ENCODE measurements at regions not wholly inside any gene's neighbourhood (a gene's known extent, or its start where the extent isn't known, plus 50 kb on each side); places are given as distances from the start of the nearest gene placed in this dataset.

- H2AFZ ChIP-seq (ENCODE audit: low read length) = no peak overlapping the region
- H3K4me2 ChIP-seq (ENCODE audit: low read depth, low read length) = no peak overlapping the region
- TF ChIP-seq ZNF431 (CRISPR knock-in tag; IDR thresholded peaks at IDR 0.05; ENCODE audit: borderline replicate concordance, low read depth) (no peak), SRSF9 (IDR thresholded peaks at IDR 0.05; ENCODE audit: borderline replicate concordance, insufficient read depth, low read depth, low read length, poor library complexity, severe bottlenecking) (no peak)
- FAIRE-seq (no peak), ATAC-seq (no peak), DNase-seq (ENCODE audit: low spot score) (no peak)
- peaks cover 1 to 25% of the 10 kb centered on the region in 2 experiments; a peak in 4 of 5 replicates for H3K27me3 ChIP-seq (ENCODE audit: control insufficient read depth in 1 of 2, insufficient read depth in 2 of 2, low read length in 2 of 2)
- no peak overlapping the region for H3K4me3 ChIP-seq (replicated peaks in 1 of 3; ENCODE audit: insufficient read depth in 1 of 3, low read depth in 2 of 3, low read length in 3 of 3)
- intact Hi-C loops (cut with micrococcal nuclease; ENCODE audit: unreplicated experiment) (loop anchor here (1.0 kb wide), 1 partner anchor 9 kb away; no protein-coding TSS in a partner anchor), in situ Hi-C loops (cut with HindIII; ENCODE audit: extremely low pct_ligation_motif_present, low pct_unique_long_range_greater_than_20kb) (no loop called here)
- 19% methylated on average over 5 of the region's 5 CpGs for WGBS (ENCODE audit: low lambda C conversion rate)
- H4K20me1 ChIP-seq (ENCODE audit: insufficient read depth, low read length) = no peaks in the 10 kb centered on the region
- ChIA-PET POLR2A (no interaction called here), CTCF (ENCODE audit: low intra/inter-chr PET ratio, low total read pairs) (no interaction called here)
- no peak overlapping the region for H3K9ac ChIP-seq (ENCODE audit: insufficient read depth, low read depth, low read length)
- no TSS peak for BruUV-seq (replicated peaks)
- H3K9me3 ChIP-seq (ENCODE audit: low read length) = peaks cover 20% of the 10 kb centered on the region; the same call in 1 of the 2 replicates
- H3K4me1 ChIP-seq (ENCODE audit: insufficient read depth, low read length) = peaks cover 35% of the 10 kb centered on the region
- no peak overlapping the region for H3K27ac ChIP-seq (ENCODE audit: extremely low read length, insufficient read depth, low read length)
- H3K36me3 ChIP-seq (replicated peaks in 1 of 2; ENCODE audit: control insufficient read depth in 1 of 2, insufficient read depth in 2 of 2, low read length in 2 of 2) = no peaks in the 10 kb centered on the region
- no peaks in the 10 kb centered on the region for H3K79me2 ChIP-seq (ENCODE audit: insufficient read depth, low read length)
Measured at GRCh38 chr11:134749040-134749839, 337.2 kb upstream of the B3GAT1 start.

GRCh38 chr11:134746609-134747008 is 334.6 kb upstream of the B3GAT1 start:
- Histone ChIP-seq H3K4me1 (ENCODE audit: insufficient read depth, low read length) (peaks cover 56% of the 10 kb centered on the region), H4K20me1 (ENCODE audit: insufficient read depth, low read length) (no peaks in the 10 kb centered on the region), H3K9me3 (ENCODE audit: low read length) (peaks cover 20% of the 10 kb centered on the region; the same call in 1 of the 2 replicates), H3K27ac (ENCODE audit: extremely low read length, insufficient read depth, low read length) (no peak overlapping the region), H3K4me2 (ENCODE audit: low read depth, low read length) (no peak overlapping the region), H3K27me3 (ENCODE audit: control insufficient read depth in 1 of 2, insufficient read depth in 2 of 2, low read length in 2 of 2) (peaks cover 0 to 4% of the 10 kb centered on the region in 2 experiments; a peak in 2 of 5 replicates), H2AFZ (ENCODE audit: low read length) (no peak overlapping the region), H3K9ac (ENCODE audit: insufficient read depth, low read depth, low read length) (no peak overlapping the region), H3K36me3 (replicated peaks in 1 of 2; ENCODE audit: control insufficient read depth in 1 of 2, insufficient read depth in 2 of 2, low read length in 2 of 2) (no peaks in the 10 kb centered on the region), H3K4me3 (replicated peaks in 1 of 3; ENCODE audit: insufficient read depth in 1 of 3, low read depth in 2 of 3, low read length in 3 of 3) (no peak overlapping the region), H3K79me2 (ENCODE audit: insufficient read depth, low read length) (no peaks in the 10 kb centered on the region)
- ChIA-PET CTCF (ENCODE audit: low intra/inter-chr PET ratio, low total read pairs) (no interaction called here), POLR2A (no interaction called here)
- BruUV-seq (replicated peaks) = no TSS peak
- DNase-seq (ENCODE audit: low spot score) (no peak), FAIRE-seq (no peak), ATAC-seq (no peak)
- intact Hi-C loops (cut with micrococcal nuclease; ENCODE audit: unreplicated experiment) = no loop called here
- in situ Hi-C loops (cut with HindIII; ENCODE audit: extremely low pct_ligation_motif_present, low pct_unique_long_range_greater_than_20kb) = no loop called here
- TF ChIP-seq ZNF883 (CRISPR knock-in tag; IDR thresholded peaks at IDR 0.05; ENCODE audit: not compliant biosample characterization) (no peak), BCL6 (CRISPR knock-in tag; IDR thresholded peaks at IDR 0.05) (peak; percentile 56), GPN1 (CRISPR knock-in tag; IDR thresholded peaks at IDR 0.05; ENCODE audit: borderline replicate concordance) (no peak), NR2F6 (IDR thresholded peaks at IDR 0.05) (0 out of 2 replicates have a peak, but pooled peaks have one; percentile 10), NR2F6 (CRISPR knock-in tag; IDR thresholded peaks at IDR 0.05) (no peak), SOX13 (IDR thresholded peaks at IDR 0.05) (no peak), SOX13 (CRISPR knock-in tag; conservative IDR thresholded peaks at IDR 0.05 in 1 of 2, IDR thresholded peaks at IDR 0.05 in 1 of 2) (peak in 1 of 2 experiments; percentile 61; a peak in 2 of 4 replicates), HNF4A (CRISPR knock-in tag; IDR thresholded peaks at IDR 0.05) (0 out of 2 replicates have a peak, but pooled peaks have one; percentile 4)
- WGBS (ENCODE audit: low lambda C conversion rate) = 21% methylated on average over 2 of the region's 2 CpGs
